ENCODE measurements at regions not wholly inside any gene's neighbourhood (a gene's known extent, or its start where the extent isn't known, plus 50 kb on each side); places are given as distances from the start of the nearest gene placed in this dataset.
A peak's percentile ranks its signal among the peaks of the same experiment; 100 is the strongest.
"Not testable (repeated sequence)": the region's sequence is repeated elsewhere in the genome, so short reads cannot be mapped to it uniquely, and the experiment has no call there.

DNA sequence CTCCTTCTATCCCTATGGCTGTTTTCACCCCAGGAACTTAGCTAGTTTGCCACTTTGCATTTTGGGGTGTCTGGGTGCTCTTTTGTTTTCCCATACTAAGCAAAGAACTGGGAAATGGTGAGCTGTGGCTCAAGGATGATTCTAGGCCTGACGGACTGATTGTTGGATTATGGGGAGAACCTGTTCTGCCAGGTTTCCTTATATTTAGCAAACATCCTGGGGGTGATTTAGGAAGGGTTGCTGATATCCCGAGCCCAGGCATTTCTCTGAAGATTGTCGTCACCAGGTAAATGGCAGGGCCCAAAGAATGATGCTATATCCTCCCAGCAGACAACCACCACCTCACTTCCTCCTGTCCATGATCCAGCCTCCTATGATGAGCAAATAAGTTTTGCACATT, 72.1 kb upstream of the GRB10 start:
- DNase-seq (ENCODE audit: low spot score) = no peak

DNA sequence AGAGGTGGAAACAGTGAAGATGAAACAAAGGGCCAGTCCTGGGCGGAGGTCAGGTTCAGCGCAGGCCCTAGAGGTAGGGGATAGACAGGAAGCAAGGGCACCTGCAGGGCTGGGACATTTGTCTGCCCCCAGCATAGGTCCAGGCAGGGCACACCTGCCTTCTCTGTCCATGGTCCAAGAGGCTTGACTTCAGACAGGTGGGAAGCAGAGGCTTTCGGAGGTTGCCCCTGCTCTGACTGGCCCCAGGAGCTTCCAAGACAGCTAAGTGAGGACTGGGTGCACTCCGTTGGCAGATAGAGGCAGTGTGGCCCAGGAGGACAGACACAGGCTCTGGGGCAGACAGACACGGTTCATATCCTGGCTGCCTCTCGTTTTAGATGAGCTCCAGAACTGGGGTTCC, 71.6 kb upstream of the GRB10 start:
- DNase-seq (ENCODE audit: low spot score) = no peak

DNA sequence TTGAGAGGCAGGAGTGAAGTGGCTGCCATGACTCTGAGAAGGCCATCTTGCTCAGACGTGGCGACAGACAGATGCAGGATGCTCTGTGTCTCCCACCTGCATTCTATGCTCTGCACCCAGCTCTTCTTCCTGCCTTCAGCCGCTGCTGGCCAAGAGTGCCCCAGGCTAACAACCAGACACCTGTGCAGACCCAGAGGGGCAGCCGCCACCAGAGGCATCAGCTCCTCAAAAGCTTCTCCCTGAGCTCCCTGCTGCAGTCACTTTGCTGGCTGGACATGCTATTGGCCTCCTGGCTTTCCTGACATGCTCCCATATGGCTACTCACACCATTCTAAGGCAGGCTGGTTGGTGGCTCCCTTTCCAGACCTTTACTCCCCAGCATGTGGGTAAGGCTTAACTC, 70.6 kb upstream of the GRB10 start:
- DNase-seq (ENCODE audit: low spot score) = no peak

DNA sequence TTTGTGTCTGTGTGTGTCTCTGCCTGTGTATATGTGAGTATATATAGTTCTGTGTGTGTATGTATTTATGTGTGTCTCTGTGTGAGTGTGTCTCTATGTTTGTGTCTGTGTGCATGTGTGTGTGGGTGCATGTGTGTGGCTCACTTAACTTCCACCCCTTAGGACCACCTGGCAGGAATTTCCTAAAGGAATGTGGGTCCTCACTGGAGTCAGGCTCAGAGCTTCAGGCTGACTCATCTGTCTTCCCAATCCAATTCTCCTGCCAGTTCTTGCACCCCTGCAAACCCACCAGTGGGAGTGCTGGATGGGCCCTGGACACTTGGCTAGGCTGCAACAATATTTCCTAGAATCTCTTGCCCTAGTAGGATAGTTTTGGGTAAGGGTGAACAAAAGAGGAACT, 70.2 kb upstream of the GRB10 start:
- DNase-seq (ENCODE audit: low spot score) = no peak

DNA sequence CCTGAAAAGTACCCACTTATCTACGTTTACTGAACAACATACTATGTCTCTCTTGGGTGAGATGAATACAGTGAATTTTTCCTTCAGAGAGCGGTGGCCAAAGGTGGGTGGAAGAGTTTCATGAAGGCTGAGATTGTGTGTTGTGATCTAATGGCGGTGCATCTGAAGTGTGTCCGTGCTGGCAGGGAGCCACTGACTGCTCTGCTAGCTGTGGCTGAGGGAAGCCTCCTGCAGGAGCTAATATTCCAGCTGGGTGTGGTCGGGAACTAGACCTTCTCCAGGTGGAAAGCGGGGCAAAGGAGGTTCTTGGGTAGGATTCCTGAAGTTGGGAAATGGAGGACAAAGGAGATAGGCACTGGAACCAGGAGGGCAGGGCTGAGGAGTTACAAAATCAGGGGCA, 69.2 kb upstream of the GRB10 start:
- DNase-seq (ENCODE audit: low spot score) = no peak

DNA sequence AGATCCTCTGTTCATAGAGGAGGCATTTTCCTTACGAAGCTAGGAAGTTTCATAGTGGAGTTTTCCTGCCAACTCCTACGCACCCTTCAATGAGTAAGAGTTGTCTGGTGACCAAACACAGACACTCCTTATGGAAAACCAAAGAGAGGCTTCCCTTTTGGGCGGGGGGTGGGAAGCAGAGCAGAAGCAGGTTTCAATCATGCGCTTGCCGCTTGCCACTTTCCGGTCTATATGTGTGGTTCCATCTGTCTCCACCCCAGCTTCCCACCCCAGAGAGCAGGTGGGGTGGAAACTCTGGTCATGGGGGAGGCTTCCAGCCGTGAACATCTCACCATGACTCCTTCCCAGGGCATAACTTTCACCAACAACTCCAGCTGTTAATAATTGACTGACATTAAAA, 68.8 kb upstream of the GRB10 start:
- DNase-seq (ENCODE audit: low spot score) = no peak

DNA sequence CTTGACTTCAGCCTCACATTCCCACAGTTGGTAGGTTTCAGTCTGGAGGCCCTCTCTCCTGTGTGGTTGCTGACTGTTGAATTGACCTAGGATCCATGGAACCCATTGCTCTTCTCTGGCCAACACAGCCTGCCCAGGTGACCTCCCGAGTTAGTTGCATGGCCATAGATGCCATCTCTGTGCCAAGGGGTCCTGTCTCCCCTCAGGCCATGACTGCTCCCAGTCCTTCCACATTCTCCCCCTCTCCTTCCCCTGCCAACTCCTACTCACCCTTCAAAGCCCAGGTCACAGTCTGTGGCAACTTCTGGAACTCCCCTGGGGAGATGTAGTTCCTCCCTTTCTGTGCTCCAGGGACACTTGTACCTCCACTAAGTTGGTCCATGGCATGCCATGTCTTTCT, 67.3 kb upstream of the GRB10 start:
- DNase-seq (ENCODE audit: low spot score) = no peak

DNA sequence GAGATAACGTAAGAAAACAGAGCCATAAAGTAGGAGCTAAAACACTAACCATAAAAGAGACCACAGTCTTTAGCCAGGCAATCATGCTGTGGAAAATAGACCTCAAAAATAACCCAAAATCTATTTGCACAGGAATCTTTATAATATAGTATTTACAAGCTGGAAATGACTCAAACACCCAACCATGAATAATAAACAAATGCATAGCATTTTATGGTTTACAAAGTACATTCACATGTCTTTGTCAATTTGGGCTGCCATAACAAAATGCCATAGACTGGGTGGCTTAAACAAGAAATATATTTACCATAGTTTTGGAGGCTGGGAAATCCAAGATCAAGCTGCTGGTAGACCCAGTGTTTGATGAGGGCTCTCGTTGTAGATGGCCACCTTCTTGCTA, 65.5 kb upstream of the GRB10 start:
- no peak for DNase-seq (ENCODE audit: low spot score)

DNA sequence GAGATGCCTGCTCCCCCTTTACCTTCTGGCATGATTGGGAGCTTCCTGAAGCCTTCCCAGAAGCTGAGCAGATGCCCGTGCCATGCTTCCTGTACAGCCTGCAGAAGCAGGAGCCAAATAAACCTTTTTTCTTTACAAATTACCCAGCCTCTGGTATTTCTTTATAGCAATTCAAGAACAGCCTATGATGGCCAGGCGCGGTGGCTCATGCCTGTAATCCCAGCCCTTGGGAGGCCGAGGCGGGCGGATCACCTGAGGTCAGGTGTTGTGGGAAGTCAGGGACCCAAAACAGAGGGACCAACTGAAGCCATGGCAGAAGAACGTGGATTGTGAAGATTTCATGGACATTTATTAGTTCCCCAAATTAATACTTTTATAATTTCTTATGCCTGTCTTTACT, 62.2 kb upstream of the GRB10 start:
- DNase-seq (ENCODE audit: low spot score) = not testable (repeated sequence)

DNA sequence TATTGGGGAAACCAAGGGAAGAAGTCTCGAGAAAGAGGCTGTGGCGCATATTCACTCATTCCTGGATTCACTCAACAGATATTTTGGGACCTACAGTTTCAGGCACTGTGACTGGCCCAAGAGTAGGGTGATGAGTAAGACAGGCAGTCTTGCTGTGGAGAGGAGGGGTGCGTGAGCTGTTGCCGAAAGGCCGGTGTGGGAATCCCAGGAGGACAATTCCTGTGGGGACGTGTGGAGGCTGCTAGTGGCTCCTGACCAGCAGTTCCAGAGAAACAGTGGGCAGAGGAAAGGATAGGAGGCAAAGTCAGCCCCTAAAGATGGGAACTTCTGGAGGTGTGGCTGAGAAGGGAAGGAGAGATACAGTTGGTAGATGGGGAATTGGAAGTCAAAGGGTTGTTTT, 59.3 kb upstream of the GRB10 start:
- DNase-seq (ENCODE audit: low spot score) = no peak

DNA sequence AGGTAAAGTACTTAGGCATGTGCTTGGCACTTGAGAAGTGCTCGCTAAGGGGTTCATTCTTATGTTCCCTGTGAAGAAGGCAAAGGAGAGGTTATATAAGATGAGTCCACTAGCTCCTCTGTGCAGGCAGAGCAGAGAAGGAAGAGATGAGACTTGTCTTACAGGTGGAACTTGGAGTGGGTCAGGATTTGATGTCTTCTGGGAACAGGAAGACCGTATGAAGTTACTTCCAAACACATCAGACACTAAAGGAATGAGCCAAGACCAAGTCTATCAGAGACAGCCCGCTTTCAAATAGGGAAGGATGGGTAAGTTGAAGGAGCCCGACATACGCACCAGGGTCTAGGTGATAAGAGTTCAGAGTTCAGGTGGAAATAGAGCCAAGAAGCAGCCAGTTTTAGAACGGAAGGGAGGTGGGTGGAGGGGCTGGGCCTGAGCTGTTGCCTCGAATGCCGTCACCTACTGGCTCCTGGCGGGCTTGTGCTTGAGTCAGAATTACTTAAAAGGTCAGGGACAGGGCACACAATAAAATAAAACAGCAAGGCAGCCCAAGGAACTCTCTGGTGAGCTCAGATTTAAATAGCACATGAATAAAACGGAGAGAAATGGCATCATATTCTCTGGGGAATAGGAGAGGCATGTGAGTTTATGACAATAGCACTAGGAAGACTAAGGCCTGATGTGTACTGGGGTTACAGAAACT, 56.1 kb upstream of the GRB10 start:
- DNase-seq (ENCODE audit: low spot score) = no peak

DNA sequence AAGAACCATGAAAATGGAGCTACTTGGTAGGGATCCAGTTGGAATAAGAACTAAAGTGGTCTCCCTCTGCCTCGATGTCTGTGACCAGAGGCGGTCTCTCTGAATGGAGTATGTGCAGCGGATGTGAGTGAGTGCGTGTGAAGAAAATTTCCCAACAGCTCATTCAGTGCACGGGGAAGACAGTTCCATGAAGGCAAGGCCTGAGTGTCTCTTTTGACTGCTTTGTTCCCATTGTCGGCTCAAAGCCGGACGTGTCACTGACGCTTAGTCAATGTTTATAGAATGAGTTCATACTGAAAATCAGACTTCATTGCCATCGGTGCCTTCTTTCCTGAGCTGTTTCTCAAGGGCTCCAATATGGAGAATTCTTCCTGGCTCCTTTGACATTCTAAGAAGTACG, 55.3 kb upstream of the GRB10 start:
- no peak for DNase-seq (ENCODE audit: low spot score)

DNA sequence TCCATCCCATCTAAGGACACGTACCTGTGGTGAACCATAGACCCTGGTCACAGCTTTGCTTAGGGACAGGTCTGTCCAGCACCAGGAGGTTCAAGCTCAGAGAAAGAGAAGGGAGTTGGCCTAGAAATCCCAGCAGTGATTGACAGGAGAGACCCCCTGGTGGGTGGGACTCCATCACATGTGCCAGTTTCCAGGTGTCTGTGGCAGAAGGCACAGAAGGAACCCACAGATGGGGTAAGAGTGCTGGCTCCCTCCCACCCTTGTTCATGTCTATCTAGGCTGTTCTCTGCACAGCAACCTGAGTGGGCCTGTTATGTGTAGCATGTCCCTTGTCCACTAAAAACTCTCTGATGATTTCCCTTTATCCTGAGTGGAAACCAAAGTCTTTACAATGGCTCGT, 54.0 kb upstream of the GRB10 start:
- no peak for DNase-seq (ENCODE audit: low spot score)

DNA sequence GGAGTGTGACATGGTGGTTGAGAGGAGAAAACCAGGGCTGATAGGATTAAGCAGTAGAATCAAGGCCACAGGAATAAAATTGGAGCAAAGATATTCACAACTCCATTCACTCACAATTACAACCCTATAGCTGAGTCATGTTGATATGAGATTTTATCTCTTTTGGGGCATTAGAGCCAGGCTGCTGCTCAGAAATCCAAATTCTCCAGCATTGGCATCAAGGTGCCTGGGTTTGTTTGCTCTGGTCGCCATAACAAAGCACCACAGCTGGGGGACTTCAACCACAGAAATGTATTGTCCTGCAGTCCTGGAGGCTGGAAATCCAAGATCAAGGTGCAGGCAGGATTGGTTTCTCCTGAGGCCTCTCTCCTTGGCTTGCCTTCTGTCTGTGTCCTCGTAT, 52.5 kb upstream of the GRB10 start:
- DNase-seq (ENCODE audit: low spot score) = no peak

DNA sequence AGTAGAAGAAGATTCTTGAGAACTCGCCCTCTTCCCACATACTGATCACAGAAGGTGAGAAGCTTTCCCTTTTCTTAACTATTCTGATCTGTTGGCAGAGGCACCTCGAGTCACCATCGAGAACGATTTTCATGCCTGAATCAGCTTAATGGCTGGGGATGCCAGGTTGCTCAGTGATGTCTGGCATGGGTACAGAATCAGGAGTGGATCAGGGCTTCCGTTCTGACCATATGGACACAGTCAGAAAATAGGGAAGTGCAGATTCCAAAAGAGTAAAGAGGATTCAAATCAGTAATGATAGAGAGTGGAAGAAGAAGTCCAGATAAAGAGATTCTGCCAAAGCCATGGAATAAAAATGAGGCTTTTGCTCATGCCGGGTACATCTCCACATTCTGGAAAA, 52.0 kb upstream of the GRB10 start:
- no peak for DNase-seq (ENCODE audit: low spot score)

DNA sequence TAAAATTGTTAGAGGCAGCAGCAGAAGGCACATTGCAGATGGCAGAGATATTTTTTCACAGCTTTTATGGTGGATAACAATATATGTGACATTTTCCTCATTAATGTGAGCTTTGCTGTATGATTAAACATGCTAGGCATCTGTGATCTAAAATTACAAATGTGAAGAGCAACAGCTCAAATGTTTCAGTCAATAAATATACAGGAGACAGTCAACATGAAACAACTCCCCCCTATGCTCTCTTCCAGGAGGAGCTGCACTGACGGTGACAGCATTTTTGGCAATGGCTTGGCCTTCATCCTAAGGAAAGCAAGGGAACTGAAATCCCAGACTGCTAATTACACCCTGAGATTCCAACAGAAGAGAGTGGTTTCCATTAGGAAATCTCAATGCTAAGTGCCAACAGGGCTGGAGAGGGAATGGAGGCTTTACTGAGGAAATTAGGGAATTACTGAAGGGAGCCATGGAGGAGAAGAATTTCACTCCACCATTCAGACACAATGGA, 51.4 kb upstream of the GRB10 start:
- DNase-seq (ENCODE audit: low spot score) = peak; percentile 33

DNA sequence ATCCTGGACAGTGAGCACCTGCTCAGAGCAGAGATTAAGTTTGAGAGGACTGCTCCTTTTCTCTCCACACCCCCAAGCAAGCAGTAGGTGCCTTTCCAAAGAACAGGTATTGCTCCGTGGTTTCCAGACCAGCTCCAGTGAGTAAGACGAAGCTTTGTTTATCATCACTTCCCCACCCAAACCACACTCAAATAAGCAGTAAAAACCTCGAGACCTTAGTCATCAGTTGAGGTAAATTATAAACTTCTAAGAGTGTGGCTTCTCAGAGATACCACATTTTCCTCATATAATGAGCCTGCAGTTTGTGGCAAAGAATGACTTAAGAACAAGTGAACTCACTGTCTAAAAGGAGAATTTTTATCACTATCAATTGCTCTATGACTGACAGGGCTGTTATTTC, 50.0 kb upstream of the GRB10 start:
- no peak for DNase-seq (ENCODE audit: low spot score)

Data from Ammon's horn (tissue), 1 donor.